ENCODE measurements at regions not wholly inside any gene's neighbourhood (a gene's known extent, or its start where the extent isn't known, plus 50 kb on each side); places are given as distances from the start of the nearest gene placed in this dataset.
"Not testable (repeated sequence)": the region's sequence is repeated elsewhere in the genome, so short reads cannot be mapped to it uniquely, and the experiment has no call there.

- TF ChIP-seq, protein P1, sequence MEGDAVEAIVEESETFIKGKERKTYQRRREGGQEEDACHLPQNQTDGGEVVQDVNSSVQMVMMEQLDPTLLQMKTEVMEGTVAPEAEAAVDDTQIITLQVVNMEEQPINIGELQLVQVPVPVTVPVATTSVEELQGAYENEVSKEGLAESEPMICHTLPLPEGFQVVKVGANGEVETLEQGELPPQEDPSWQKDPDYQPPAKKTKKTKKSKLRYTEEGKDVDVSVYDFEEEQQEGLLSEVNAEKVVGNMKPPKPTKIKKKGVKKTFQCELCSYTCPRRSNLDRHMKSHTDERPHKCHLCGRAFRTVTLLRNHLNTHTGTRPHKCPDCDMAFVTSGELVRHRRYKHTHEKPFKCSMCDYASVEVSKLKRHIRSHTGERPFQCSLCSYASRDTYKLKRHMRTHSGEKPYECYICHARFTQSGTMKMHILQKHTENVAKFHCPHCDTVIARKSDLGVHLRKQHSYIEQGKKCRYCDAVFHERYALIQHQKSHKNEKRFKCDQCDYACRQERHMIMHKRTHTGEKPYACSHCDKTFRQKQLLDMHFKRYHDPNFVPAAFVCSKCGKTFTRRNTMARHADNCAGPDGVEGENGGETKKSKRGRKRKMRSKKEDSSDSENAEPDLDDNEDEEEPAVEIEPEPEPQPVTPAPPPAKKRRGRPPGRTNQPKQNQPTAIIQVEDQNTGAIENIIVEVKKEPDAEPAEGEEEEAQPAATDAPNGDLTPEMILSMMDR (IDR thresholded peaks at IDR 0.05) = not testable (repeated sequence)
- not testable (repeated sequence) for TF ChIP-seq EZH2 (IDR thresholded peaks at IDR 0.05; ENCODE audit: borderline replicate concordance, insufficient read depth, low read depth, low read length, poor library complexity, severe bottlenecking)
Measured at GRCh38 chr15:20334451-20334850, 207.1 kb downstream of the GOLGA6L6 start.
